Fibroblast of the aortic adventitia (primary cell): ENCODE measurements at regions not wholly inside any gene's neighbourhood (a gene's known extent, or its start where the extent isn't known, plus 50 kb on each side); places are given as distances from the start of the nearest gene placed in this dataset.
"Not testable (repeated sequence)": the region's sequence is repeated elsewhere in the genome, so short reads cannot be mapped to it uniquely, and the experiment has no call there.

Source experiments
- DNase-seq: peaks from one replicate; pipeline ENCODE4 v3.0.0-alpha.2; 2010; ENCODE audit warnings: low read depth
- H3K4me3 ChIP-seq: 2 replicates; pipeline ENCODE4 v1.5.1; 2011; ENCODE audit warnings: low read depth, mild to moderate bottlenecking, control low read depth, low read length, moderate library complexity
- CTCF ChIP-seq: IDR thresholded peaks from 2 replicates; pipeline ENCODE4 v1.5.1; 2011; ENCODE audit warnings: mild to moderate bottlenecking, low read length, control low read depth, inconsistent platforms; ENCODE audit not compliant: insufficient read depth

GRCh38 chr3:26307787-26308186 lies 314.8 kb upstream of the LRRC3B start:
- no peak for TF ChIP-seq CTCF
- DNase-seq = no peak
- no peak overlapping the region for H3K4me3 ChIP-seq

- no peak for TF ChIP-seq CTCF
- no peak overlapping the region for H3K4me3 ChIP-seq
- DNase-seq = no peak
Measured at GRCh38 chr3:26308454-26308853, 314.1 kb upstream of the LRRC3B start.

- DNase-seq, H3K4me3 ChIP-seq: not testable (repeated sequence)
Measured at GRCh38 chr3:26309536-26309935, 313.0 kb upstream of the LRRC3B start.

- no peak for DNase-seq
- H3K4me3 ChIP-seq = no peak overlapping the region
- TF ChIP-seq CTCF = no peak
Measured at GRCh38 chr3:26312816-26313215, 309.8 kb upstream of the LRRC3B start.

- H3K4me3 ChIP-seq = no peak overlapping the region
- no peak for DNase-seq
- TF ChIP-seq CTCF = no peak
Measured at GRCh38 chr3:26316472-26316871, 306.1 kb upstream of the LRRC3B start.

GRCh38 chr3:26323741-26324140 lies 298.8 kb upstream of the LRRC3B start:
- DNase-seq, H3K4me3 ChIP-seq: not testable (repeated sequence)

- no peak for TF ChIP-seq CTCF
Measured at GRCh38 chr3:26340001-26340400, 282.6 kb upstream of the LRRC3B start.

GRCh38 chr3:26343647-26344046 lies 278.9 kb upstream of the LRRC3B start:
- no peak overlapping the region for H3K4me3 ChIP-seq
- TF ChIP-seq CTCF = no peak
- DNase-seq = no peak

More at GRCh38 chr3:26340001-26340400, 282.6 kb upstream of the LRRC3B start:
- H3K4me3 ChIP-seq = no peak overlapping the region
- DNase-seq = no peak
